Activated naive CD8-positive, alpha-beta T cell treated with anti-CD3 and anti-CD28 coated beads, Interleukin-2, amount 50 U/mL, for 24 hours (primary cell): ENCODE measurements at regions not wholly inside any gene's neighbourhood (a gene's known extent, or its start where the extent isn't known, plus 50 kb on each side); places are given as distances from the start of the nearest gene placed in this dataset.
"Not testable (repeated sequence)": the region's sequence is repeated elsewhere in the genome, so short reads cannot be mapped to it uniquely, and the experiment has no call there.

Experiments
- ATAC-seq: fragments of 150-1000 bp; cut with Tn5 transposase; one replicate; pipeline ENCODE4 v1.10.0; 2021
- DNase-seq: peaks from one replicate; pipeline ENCODE4 v3.0.0; 2021
- H3K27ac Mint-ChIP-seq: one replicate; pipeline ENCODE4 v1.8.0; 2021; ENCODE audit warnings: mild to moderate bottlenecking, mixed read lengths
- H3K27me3 Mint-ChIP-seq: one replicate; pipeline ENCODE4 v1.8.0; 2021; ENCODE audit warnings: mixed read lengths
- H3K36me3 Mint-ChIP-seq: one replicate; pipeline ENCODE4 v1.8.0; 2021; ENCODE audit warnings: low read depth, mixed read lengths
- H3K4me1 Mint-ChIP-seq: one replicate; pipeline ENCODE4 v1.8.0; 2021; ENCODE audit warnings: mixed read lengths
- H3K4me3 Mint-ChIP-seq: one replicate; pipeline ENCODE4 v1.8.0; 2021; ENCODE audit warnings: mild to moderate bottlenecking, moderate library complexity, mixed read lengths
- H3K9me3 Mint-ChIP-seq: one replicate; pipeline ENCODE4 v1.8.0; 2021; ENCODE audit warnings: mixed read lengths

- no peaks in the 10 kb centered on the region for H3K36me3 Mint-ChIP-seq
- H3K4me1 Mint-ChIP-seq: no peaks in the 10 kb centered on the region
- ATAC-seq: no peak
- no peak for DNase-seq
- H3K27me3 Mint-ChIP-seq: no peaks in the 10 kb centered on the region
- no peak overlapping the region for H3K27ac Mint-ChIP-seq
- no peak overlapping the region for H3K4me3 Mint-ChIP-seq
- no peaks in the 10 kb centered on the region for H3K9me3 Mint-ChIP-seq
Observed at GRCh38 chr2:129402076-129402475, 577.4 kb upstream of the RAB6C start.

DNA sequence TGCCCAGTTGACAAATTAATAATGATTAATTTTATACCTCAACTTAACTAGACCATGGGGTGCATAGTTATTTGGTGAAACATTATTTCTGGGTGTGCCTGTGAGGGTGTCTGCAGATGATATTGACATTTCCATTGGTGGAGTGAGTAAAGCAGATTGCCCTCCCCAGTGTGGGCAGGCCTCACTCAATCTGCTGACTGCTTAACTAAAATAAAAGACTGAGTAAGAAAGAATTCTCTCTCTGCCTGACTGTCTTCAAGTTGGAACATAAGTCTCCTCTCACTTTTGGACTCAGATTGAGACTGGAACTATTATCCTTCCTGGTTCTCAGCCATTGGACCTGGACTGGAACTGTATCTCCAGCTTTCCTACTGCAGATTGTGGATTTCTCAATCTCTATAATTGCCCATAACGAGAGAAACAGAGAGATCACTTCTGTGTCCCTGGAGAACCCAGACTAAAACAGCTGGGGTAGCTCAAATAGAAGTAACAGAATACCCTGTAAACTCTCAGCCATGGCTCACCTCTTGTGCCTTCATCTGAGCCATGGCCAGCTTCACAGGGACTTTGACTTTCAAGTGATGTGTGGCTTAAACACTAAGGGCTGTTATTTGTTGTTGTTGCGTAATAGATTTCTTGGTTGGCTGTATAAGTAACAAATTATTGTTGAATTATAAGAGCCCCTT, 575.3 kb upstream of the RAB6C start:
- H3K36me3 Mint-ChIP-seq: no peaks in the 10 kb centered on the region
- H3K4me1 Mint-ChIP-seq: no peaks in the 10 kb centered on the region
- no peak for DNase-seq
- ATAC-seq: no peak
- no peaks in the 10 kb centered on the region for H3K27me3 Mint-ChIP-seq
- H3K27ac Mint-ChIP-seq: no peak overlapping the region
- no peaks in the 10 kb centered on the region for H3K9me3 Mint-ChIP-seq
- H3K4me3 Mint-ChIP-seq: no peak overlapping the region

DNA sequence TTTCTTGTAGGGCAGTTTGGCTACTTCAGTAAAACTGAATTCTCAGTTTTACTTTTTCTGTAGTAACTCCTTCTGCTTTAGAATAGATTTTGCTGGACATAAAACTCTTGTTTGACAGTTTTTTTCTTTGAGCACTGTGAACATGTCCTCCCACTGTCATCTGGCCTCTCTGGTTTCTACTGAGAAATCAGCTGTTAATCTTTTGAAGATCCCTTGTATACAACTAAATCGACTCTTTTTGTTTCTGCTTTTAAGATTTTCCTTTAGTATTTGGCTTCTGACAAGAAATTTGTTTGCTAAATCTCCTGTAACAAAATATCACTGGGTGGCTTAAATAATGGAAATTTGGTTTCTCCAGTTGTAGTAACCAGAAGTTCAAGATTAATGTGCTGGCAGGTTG, 570.9 kb upstream of the RAB6C start:
- Mint-ChIP-seq H3K9me3 (no peaks in the 10 kb centered on the region), H3K36me3 (no peaks in the 10 kb centered on the region), H3K4me3 (no peak overlapping the region), H3K4me1 (no peaks in the 10 kb centered on the region), H3K27ac (no peak overlapping the region), H3K27me3 (no peaks in the 10 kb centered on the region)
- ATAC-seq (no peak), DNase-seq (no peak)

- H3K4me3 Mint-ChIP-seq, ATAC-seq, H3K27ac Mint-ChIP-seq, H3K9me3 Mint-ChIP-seq, H3K27me3 Mint-ChIP-seq, DNase-seq, H3K4me1 Mint-ChIP-seq, H3K36me3 Mint-ChIP-seq: not testable (repeated sequence)
Observed at GRCh38 chr2:129417041-129417440, 562.4 kb upstream of the RAB6C start.

DNA sequence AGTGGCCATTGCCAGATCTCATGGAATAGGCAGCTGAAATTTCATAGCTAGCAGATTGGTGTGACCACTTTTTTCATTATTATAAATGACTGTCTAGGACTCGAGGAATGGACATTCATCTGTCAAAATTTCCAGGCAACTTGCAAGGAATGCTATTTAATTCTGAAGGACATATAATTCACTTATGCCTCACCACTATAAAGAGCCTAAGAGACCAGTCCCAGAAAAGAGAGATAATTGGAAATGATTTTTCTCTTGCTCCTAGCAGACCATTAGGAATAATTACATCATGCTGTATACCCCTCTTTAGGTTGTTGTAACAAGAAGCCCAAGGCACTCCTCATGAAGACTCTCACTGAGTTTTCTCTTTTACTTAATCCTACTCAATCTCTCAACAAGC, 557.4 kb upstream of the RAB6C start:
- H3K36me3 Mint-ChIP-seq: no peaks in the 10 kb centered on the region
- peaks cover 10% of the 10 kb centered on the region for H3K9me3 Mint-ChIP-seq
- no peak for ATAC-seq
- H3K4me3 Mint-ChIP-seq: no peak overlapping the region
- no peak for DNase-seq
- H3K27me3 Mint-ChIP-seq: no peaks in the 10 kb centered on the region
- no peak overlapping the region for H3K27ac Mint-ChIP-seq
- no peaks in the 10 kb centered on the region for H3K4me1 Mint-ChIP-seq

GRCh38 chr2:129428086-129428660, 551.3 kb upstream of the RAB6C start:
- ATAC-seq: no peak
- H3K4me3 Mint-ChIP-seq: no peak overlapping the region

GRCh38 chr2:129430911-129431310, 548.6 kb upstream of the RAB6C start:
- H3K4me1 Mint-ChIP-seq: no peaks in the 10 kb centered on the region
- H3K36me3 Mint-ChIP-seq: no peaks in the 10 kb centered on the region
- peaks cover 6% of the 10 kb centered on the region for H3K9me3 Mint-ChIP-seq
- H3K4me3 Mint-ChIP-seq: no peak overlapping the region
- ATAC-seq (no peak), DNase-seq (no peak)
- no peak overlapping the region for H3K27ac Mint-ChIP-seq
- H3K27me3 Mint-ChIP-seq: peaks cover 10% of the 10 kb centered on the region

More at GRCh38 chr2:129428086-129428660, 551.3 kb upstream of the RAB6C start:
- H3K27me3 Mint-ChIP-seq: peaks cover 8% of the 10 kb centered on the region
- H3K9me3 Mint-ChIP-seq: peaks cover 6% of the 10 kb centered on the region
- no peaks in the 10 kb centered on the region for H3K36me3 Mint-ChIP-seq
- H3K27ac Mint-ChIP-seq: no peak overlapping the region
- H3K4me1 Mint-ChIP-seq: no peaks in the 10 kb centered on the region
- DNase-seq: no peak

GRCh38 chr2:129431881-129432280, 547.6 kb upstream of the RAB6C start:
- Mint-ChIP-seq H3K27ac (no peak overlapping the region), H3K9me3 (peaks cover under 1% of the 10 kb centered on the region), H3K27me3 (peaks cover 10% of the 10 kb centered on the region), H3K4me1 (no peaks in the 10 kb centered on the region), H3K36me3 (no peaks in the 10 kb centered on the region), H3K4me3 (no peak overlapping the region)
- no peak for DNase-seq
- ATAC-seq: no peak

- Mint-ChIP-seq H3K27me3 (peaks cover 1% of the 10 kb centered on the region), H3K36me3 (no peaks in the 10 kb centered on the region), H3K27ac (no peak overlapping the region), H3K4me1 (no peaks in the 10 kb centered on the region), H3K9me3 (no peaks in the 10 kb centered on the region), H3K4me3 (no peak overlapping the region)
- no peak for DNase-seq
- no peak for ATAC-seq
Observed at GRCh38 chr2:129436809-129437208, 542.7 kb upstream of the RAB6C start.

- no peak overlapping the region for H3K4me3 Mint-ChIP-seq
- ATAC-seq (no peak), DNase-seq (no peak)
- H3K27ac Mint-ChIP-seq: no peak overlapping the region
- H3K27me3 Mint-ChIP-seq: peaks cover 1% of the 10 kb centered on the region
- no peaks in the 10 kb centered on the region for H3K36me3 Mint-ChIP-seq
- no peaks in the 10 kb centered on the region for H3K9me3 Mint-ChIP-seq
- H3K4me1 Mint-ChIP-seq: no peaks in the 10 kb centered on the region
Observed at GRCh38 chr2:129437725-129438124, 541.7 kb upstream of the RAB6C start.

- Mint-ChIP-seq H3K27me3 (peaks cover 3% of the 10 kb centered on the region), H3K4me3 (no peak overlapping the region), H3K27ac (no peak overlapping the region), H3K36me3 (no peaks in the 10 kb centered on the region), H3K9me3 (no peaks in the 10 kb centered on the region), H3K4me1 (no peaks in the 10 kb centered on the region)
- ATAC-seq (no peak), DNase-seq (no peak)
Observed at GRCh38 chr2:129438501-129439057, 540.9 kb upstream of the RAB6C start.

GRCh38 chr2:129439406-129440302, 539.8 kb upstream of the RAB6C start:
- Mint-ChIP-seq H3K27ac (no peak overlapping the region), H3K27me3 (peaks cover 5% of the 10 kb centered on the region), H3K4me3 (no peak overlapping the region), H3K36me3 (no peaks in the 10 kb centered on the region), H3K4me1 (no peaks in the 10 kb centered on the region), H3K9me3 (no peaks in the 10 kb centered on the region)
- no peak for DNase-seq
- ATAC-seq: peak; percentile 20

- peaks cover 4% of the 10 kb centered on the region for H3K27me3 Mint-ChIP-seq
- DNase-seq: no peak
- no peak for ATAC-seq
- no peak overlapping the region for H3K27ac Mint-ChIP-seq
- H3K4me1 Mint-ChIP-seq: no peaks in the 10 kb centered on the region
- H3K4me3 Mint-ChIP-seq: no peak overlapping the region
- no peaks in the 10 kb centered on the region for H3K36me3 Mint-ChIP-seq
- H3K9me3 Mint-ChIP-seq: no peaks in the 10 kb centered on the region
Observed at GRCh38 chr2:129441610-129442009, 537.9 kb upstream of the RAB6C start.

- H3K27me3 Mint-ChIP-seq: peaks cover 11% of the 10 kb centered on the region
- H3K9me3 Mint-ChIP-seq: no peaks in the 10 kb centered on the region
Observed at GRCh38 chr2:129443235-129443864, 536.1 kb upstream of the RAB6C start.

More at GRCh38 chr2:129443235-129443864, 536.1 kb upstream of the RAB6C start:
- no peaks in the 10 kb centered on the region for H3K36me3 Mint-ChIP-seq
- no peaks in the 10 kb centered on the region for H3K4me1 Mint-ChIP-seq
- ATAC-seq: no peak
- no peak overlapping the region for H3K4me3 Mint-ChIP-seq
- no peak overlapping the region for H3K27ac Mint-ChIP-seq
- no peak for DNase-seq
